HG02884 (cell line): ENCODE measurements at regions not wholly inside any gene's neighbourhood (a gene's known extent, or its start where the extent isn't known, plus 50 kb on each side); places are given as distances from the start of the nearest gene placed in this dataset.
"Not testable (repeated sequence)": the region's sequence is repeated elsewhere in the genome, so short reads cannot be mapped to it uniquely, and the experiment has no call there.

Experiments
- ATAC-seq: cut with Tn5 transposase; IDR thresholded peaks from one replicate; pipeline ENCODE4 v1.9.1; 2021; ENCODE audit warnings: mild to moderate bottlenecking, moderate library complexity; ENCODE audit not compliant: unreplicated experiment

GRCh38 chr6:1445650-1446330 lies 56.4 kb downstream of the FOXF2 start:
- ATAC-seq, result no peak

- no peak for ATAC-seq
Measured at GRCh38 chr6:1449896-1450295, 60.5 kb downstream of the FOXF2 start.

- ATAC-seq, result no peak
Measured at GRCh38 chr6:1453024-1453423, 63.6 kb downstream of the FOXF2 start.

- ATAC-seq, result not testable (repeated sequence)
Measured at GRCh38 chr6:1456816-1457215, 67.4 kb downstream of the FOXF2 start.

DNA sequence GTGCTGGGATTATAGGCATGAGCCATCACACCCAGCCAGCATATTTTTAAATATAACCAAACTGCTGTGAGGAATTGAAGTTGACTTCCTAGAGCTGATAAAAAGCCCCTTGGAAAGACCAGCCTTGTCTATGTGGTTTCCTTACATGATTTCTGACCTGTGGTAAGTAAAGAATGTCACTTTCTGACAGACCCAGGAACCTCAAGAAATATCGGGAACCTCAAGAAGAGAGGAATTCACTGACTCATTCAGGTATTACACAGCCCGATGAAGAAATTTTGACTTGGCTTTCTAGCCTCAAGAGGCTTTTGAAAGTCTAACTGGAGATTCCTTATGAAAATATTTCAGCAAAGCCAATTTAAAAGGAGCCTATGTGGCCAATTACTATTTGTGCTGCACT lies 71.8 kb downstream of the FOXF2 start:
- no peak for ATAC-seq

GRCh38 chr6:1461736-1462135 lies 72.4 kb downstream of the FOXF2 start:
- ATAC-seq, result no peak

GRCh38 chr6:1463275-1463674 lies 73.9 kb downstream of the FOXF2 start:
- ATAC-seq, result no peak

GRCh38 chr6:1463751-1464426 lies 74.5 kb downstream of the FOXF2 start:
- ATAC-seq, result no peak

GRCh38 chr6:1464781-1465370 lies 75.5 kb downstream of the FOXF2 start:
- ATAC-seq, result no peak

DNA sequence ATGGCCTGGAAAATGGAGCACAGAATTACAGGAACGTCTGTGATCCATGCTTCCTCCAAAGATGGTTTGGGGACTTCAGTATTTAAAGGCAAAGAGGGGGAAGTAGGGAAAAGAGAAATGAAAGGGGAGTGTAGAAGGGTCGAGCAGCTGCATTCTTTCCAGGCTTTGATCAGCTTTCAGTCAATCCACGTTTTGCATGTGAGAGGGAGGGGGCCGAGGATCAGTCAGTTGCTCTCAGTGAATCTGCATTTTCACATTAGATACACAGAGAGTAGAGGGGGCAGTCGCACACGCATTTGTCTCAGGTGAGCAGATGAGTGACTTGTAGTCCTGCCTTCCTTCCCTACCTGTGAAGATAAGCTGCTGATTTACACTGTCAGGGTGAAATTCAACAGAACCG lies 78.8 kb downstream of the FOXF2 start:
- ATAC-seq, result no peak

DNA sequence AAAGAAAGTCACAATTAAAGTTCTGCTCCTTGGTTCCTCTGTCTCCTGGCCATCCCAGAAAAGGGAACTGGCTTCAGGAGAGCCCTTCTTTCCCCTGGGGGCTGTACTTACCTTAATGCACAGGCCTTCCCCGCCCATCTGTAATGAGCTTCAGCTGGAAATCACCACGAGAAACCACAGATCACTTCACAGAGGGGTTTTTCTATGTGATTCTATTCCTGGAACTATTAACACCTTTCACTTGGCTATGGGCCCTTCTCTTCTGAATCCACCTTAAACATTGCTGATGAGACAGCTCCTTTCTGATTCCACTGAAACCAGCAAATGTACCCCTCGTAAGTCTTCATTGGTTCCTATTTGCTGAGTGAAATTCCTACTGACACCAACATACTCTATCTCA lies 80.7 kb downstream of the FOXF2 start:
- no peak for ATAC-seq

GRCh38 chr6:1472643-1473042 lies 83.3 kb downstream of the FOXF2 start:
- no peak for ATAC-seq

- no peak for ATAC-seq
Measured at GRCh38 chr6:1473166-1473565, 83.8 kb downstream of the FOXF2 start.

DNA sequence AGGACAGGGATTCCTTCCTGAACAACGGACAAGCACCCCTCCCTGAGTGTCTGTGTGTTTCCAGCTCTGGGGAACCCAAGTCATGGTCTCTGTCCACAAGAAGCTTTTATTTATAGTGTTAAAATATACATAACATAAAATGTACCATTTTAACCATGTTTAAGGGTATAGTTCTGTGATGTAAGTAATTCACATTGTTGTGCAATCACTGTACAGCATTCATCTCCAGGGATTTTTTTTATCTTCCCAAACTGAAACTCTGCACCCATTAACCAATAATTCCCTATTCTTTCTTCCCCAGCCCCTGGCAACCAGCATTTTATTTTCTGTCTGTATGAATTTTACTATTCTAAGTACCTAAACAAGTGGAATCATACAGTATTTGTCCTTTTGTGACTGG lies 84.2 kb downstream of the FOXF2 start:
- ATAC-seq, result no peak

- ATAC-seq, result no peak
Measured at GRCh38 chr6:1474205-1474604, 84.8 kb downstream of the FOXF2 start.

DNA sequence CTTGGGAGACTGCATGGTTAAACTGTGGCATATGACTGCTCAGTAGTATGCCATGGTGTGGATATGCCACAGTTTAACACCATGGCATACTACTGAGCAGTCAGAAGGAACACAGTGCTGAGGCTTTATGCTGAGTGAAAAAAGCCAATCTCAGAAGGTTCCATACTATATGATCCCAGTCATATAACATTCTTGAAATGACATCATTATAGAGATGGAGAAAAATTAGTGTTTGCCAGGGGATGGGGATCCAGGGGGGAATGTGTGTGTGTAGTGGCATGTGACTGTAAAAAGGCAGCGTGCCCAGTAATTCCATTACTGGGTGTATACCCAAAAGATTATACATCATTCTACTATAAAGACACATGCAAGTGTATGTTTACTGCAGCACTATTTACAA lies 85.8 kb downstream of the FOXF2 start:
- ATAC-seq, result no peak

- ATAC-seq, result no peak
Measured at GRCh38 chr6:1477432-1478090, 88.2 kb downstream of the FOXF2 start.

DNA sequence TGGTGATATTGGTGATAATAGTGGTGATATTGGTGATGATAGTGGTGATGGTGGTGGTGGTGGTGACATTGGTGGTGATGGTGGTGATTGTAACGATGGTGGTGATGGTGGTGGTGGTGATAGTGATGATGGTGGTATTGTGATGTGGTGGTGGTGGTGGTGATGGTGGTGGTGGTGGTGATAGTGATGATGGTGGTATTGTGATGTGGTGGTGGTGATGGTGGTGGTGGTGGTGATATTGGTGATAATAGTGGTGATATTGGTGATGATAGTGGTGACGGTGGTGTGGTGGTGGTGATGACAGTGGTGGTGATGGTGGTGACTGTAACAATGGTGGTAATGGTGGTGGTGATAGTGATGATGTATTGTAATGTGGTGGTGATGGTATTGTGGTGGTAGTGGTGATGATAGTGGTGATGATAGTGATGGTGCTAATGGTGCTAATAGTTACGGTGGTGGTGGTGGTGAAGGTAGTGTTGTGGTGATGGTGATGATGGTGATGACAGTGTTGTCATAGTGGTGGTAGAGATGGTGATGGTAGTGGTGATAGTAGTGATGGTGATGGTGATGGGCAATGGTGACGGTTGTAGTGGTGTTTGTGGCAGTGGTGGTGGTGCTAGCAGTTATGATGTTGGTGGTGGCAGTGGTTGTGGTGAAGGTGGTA lies 88.9 kb downstream of the FOXF2 start:
- ATAC-seq, result not testable (repeated sequence)

DNA sequence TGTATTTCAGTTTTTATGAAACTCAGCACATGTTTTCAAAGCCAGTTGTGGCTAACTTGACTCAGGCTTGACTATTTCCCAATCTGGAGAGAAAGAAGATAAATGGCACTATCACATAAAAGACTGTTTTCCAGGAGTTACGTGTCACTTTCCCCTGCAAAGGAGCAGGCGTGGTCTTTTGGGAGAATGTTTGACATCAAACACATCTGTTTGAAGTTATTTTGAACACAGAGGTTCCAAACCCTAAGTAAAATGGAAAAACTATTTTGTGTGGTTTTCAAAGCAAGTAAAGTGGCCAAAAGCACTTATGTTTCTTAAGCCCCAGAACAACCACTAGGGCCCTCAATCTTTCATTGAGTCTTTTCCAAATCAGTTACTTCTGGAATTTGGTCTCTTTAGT lies 89.7 kb downstream of the FOXF2 start:
- ATAC-seq, result no peak

DNA sequence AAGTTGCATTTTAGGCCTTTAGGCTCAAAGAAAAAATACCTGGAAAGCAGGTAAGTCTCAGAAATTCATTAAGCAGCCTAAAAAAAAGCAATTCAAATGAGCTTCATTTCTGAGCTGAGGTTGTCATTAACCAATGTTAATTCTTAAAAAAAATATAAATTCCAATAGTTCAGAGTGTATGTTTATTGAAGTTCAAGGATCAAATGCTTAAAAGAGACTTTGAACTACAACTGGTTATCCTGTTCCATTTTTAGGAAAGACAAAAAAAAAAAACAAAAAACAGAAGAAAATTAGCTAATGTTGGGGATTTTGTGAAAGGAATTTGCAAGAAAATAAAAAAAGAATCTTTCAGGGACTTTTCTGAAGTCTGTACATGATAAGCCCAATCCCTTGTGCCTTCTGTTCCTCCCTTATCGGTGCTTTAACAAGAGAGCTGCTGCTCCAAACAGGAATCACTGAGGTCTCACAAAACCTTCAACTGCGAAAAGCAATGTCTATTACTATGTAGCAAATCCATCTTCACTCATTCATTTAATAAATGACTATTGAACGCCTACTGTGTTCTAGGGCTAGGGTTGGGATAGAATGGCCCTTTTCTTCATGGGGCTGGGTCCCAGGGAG lies 90.3 kb downstream of the FOXF2 start:
- no peak for ATAC-seq

DNA sequence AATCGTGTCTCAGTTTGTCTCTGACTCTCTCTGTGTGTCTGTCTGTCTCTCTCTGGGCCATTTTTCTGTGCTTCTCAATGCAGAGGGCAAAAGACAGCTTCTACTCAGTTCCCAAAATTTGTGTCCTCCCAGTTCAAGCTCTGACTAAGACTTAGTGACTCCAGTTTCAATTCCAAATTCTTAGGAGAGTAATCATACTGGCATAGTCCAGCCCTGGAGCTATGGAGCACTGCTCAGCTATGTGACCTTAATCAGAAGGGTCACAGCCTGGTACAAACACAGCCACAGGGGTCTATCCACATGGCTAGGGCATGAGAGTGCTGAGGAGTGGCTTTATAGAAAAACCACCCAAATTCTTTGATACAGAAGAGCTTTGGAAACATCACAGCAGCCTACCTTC lies 91.9 kb downstream of the FOXF2 start:
- ATAC-seq, result no peak
